Large intestine (tissue), 3 donors: ENCODE measurements at regions not wholly inside any gene's neighbourhood (a gene's known extent, or its start where the extent isn't known, plus 50 kb on each side); places are given as distances from the start of the nearest gene placed in this dataset.

Source experiments
- DNase-seq, 2 donors: peaks; one replicate each; pipeline versions ENCODE4 v3.0.0 to v3.0.0-alpha.2; 2013
- H3K27ac ChIP-seq: one replicate; pipeline ENCODE4 v1.5.1; 2013; ENCODE audit warnings: low read length
- H3K27me3 ChIP-seq: 2 replicates; pipeline ENCODE4 v1.6.1; 2013; ENCODE audit warnings: low read length; ENCODE audit not compliant: control insufficient read depth, insufficient read depth
- H3K36me3 ChIP-seq: 2 replicates; pipeline ENCODE4 v1.6.1; 2013; ENCODE audit warnings: low read length; ENCODE audit not compliant: control insufficient read depth, insufficient read depth
- H3K4me1 ChIP-seq: one replicate; pipeline ENCODE4 v1.6.1; 2013; ENCODE audit warnings: low read length; ENCODE audit not compliant: control insufficient read depth, insufficient read depth
- H3K4me3 ChIP-seq: one replicate; pipeline ENCODE4 v1.5.1; 2013; ENCODE audit warnings: low read length
- H3K9me3 ChIP-seq: one replicate; pipeline ENCODE4 v1.6.1; 2013; ENCODE audit warnings: mild to moderate bottlenecking, low read depth, low read length, moderate library complexity; ENCODE audit not compliant: control insufficient read depth
- WGBS: methylation state at CpG from one replicate; pipeline ENCODE4 v1.1.5; 2013; ENCODE audit warnings: low lambda C conversion rate; ENCODE audit not compliant: insufficient coverage; 5-methylcytosine and 5-hydroxymethylcytosine counted together

DNA sequence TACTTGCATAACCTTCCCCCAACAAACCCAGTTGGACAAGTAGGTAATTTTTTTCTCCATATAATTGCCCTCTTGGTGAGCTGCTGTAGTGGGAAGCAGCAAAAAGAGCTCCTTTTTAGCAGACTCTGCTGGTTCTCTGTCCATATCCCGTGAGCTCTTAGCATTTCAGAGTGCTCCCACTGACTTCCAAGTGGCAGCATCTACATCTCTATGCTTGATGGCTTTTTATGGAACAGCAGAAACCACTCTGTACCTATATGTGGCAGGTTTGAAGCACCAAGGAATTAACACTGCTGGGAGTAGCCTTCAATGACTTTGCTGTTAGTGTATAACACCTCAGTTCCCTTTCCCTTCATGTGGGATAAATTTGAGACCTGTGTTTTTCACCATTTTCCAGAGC, 168.4 kb upstream of the NHS start:
- H3K27me3 ChIP-seq, result no peaks in the 10 kb centered on the region
- H3K36me3 ChIP-seq, result no peaks in the 10 kb centered on the region
- no peak for DNase-seq
- WGBS, result no CpG with 5 or more reads among the region's 1 CpG
- no peak overlapping the region for H3K4me3 ChIP-seq
- no peaks in the 10 kb centered on the region for H3K4me1 ChIP-seq
- H3K9me3 ChIP-seq, result no peaks in the 10 kb centered on the region
- H3K27ac ChIP-seq, result no peak overlapping the region

DNA sequence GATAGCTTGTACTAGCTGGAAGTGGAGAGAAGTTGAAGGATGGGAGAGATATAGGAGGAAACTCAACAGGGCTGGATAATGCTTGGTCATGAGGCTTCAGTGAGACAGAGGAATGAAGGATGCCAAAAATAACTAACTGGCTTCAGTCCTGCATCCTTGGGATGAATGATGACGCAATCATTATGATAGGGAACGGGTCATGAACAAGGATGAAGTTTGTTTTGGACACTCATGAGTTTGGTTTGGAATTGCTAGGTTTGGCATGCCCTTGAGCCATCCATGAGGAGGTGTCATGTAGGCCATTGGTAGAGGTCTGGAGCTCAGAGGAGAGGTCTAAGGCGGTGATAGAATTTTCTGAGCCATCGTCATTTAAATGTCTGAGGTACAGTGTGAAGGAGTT, 160.0 kb upstream of the NHS start:
- no peak overlapping the region for H3K4me3 ChIP-seq
- H3K27ac ChIP-seq, result no peak overlapping the region
- H3K9me3 ChIP-seq, result no peaks in the 10 kb centered on the region
- DNase-seq, result no peak
- WGBS, result no CpG with 5 or more reads among the region's 4 CpGs
- H3K4me1 ChIP-seq, result no peaks in the 10 kb centered on the region
- H3K36me3 ChIP-seq, result no peaks in the 10 kb centered on the region
- H3K27me3 ChIP-seq, result no peaks in the 10 kb centered on the region

DNA sequence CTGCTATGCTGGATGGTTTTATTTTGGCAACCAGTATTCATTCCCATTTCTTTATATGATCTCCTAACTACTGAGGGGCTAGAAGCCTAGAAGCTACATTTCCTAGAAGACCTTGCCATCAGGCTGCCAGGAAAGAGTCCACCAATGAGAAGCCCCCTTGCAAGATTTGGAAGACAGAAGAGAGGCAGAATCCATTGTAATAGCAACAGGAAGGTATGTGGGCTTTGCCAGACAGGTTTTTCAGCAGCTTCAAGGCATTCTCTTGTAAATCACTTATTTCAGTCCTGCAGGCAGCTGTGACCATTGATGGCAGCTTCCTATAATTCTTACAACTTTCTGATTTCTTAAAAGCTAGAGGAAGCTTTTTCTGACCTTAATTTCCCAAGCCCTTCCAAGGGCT, 148.3 kb upstream of the NHS start:
- DNase-seq, result no peak
- Histone ChIP-seq H3K27me3 (no peaks in the 10 kb centered on the region), H3K27ac (no peak overlapping the region), H3K4me1 (no peaks in the 10 kb centered on the region), H3K36me3 (no peaks in the 10 kb centered on the region), H3K4me3 (no peak overlapping the region), H3K9me3 (no peaks in the 10 kb centered on the region)

DNA sequence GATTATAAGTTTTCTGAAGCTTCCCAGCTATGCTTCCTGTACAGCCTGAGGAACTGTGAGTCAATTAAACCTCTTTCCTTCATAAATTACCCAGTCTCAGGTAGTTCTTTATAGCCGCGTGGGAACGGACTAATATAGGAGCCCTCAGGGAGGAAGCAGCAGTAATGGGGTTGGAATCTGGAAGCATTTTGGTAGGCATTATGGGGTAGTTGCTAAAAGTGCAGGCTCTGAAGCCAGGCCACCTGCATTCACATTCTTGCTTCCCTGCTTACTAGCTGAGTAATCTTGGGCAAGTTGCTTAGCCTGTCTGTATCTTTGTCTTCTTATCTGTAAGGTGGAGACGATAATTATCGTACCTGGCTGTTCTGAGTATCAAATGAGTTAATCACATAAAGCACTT, 137.9 kb upstream of the NHS start:
- no peak for DNase-seq
- H3K9me3 ChIP-seq, result no peaks in the 10 kb centered on the region
- WGBS, result no CpG with 5 or more reads among the region's 5 CpGs
- H3K4me3 ChIP-seq, result no peak overlapping the region
- no peak overlapping the region for H3K27ac ChIP-seq
- no peaks in the 10 kb centered on the region for H3K27me3 ChIP-seq
- H3K4me1 ChIP-seq, result no peaks in the 10 kb centered on the region
- no peaks in the 10 kb centered on the region for H3K36me3 ChIP-seq

DNA sequence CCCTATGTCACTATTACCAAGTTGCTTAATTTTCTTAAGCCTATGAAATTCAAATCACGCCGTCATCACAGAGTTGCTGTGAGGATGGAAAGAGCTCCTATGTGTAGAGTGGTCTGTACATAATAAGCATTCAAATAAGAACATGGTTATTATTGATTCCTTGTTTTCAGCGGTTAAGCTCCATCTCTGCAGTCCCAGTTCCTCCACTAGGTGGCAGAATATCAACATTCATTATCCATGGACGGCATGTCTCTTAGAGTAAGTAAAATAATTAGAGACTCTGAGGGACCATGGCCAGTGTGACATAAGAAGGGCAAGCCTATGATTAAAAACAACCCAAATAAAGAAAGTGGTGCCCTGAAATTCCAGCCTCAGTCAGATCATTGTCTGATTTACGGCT, 132.5 kb upstream of the NHS start:
- DNase-seq, result peak; percentile 37 to 39
- no CpG with 5 or more reads among the region's 5 CpGs for WGBS
- H3K9me3 ChIP-seq, result peaks cover 3% of the 10 kb centered on the region
- H3K36me3 ChIP-seq, result no peaks in the 10 kb centered on the region
- no peak overlapping the region for H3K4me3 ChIP-seq
- no peak overlapping the region for H3K27ac ChIP-seq
- H3K4me1 ChIP-seq, result no peaks in the 10 kb centered on the region
- H3K27me3 ChIP-seq, result no peaks in the 10 kb centered on the region

DNA sequence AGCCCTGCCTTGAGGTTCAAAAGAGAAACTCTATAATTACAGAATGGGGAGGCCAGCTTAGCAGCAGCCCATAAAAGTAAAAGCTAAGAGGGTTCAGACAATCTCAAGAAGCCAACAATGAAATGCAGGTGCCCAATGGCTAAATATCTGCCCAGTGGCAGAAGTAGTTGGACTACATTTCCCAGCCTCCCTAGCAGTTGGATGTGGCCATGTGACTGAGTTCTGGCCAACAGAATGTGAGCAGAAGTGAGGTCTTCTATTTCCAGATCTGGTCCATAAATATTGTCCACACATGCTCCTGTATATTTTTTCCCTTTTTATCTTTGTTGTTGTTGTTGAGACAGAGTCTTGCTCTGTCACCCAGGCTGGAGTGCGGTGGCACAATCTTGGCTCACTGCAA, 127.9 kb upstream of the NHS start:
- no peak overlapping the region for H3K27ac ChIP-seq
- H3K27me3 ChIP-seq, result no peaks in the 10 kb centered on the region
- DNase-seq, result no peak
- no peaks in the 10 kb centered on the region for H3K36me3 ChIP-seq
- no peaks in the 10 kb centered on the region for H3K4me1 ChIP-seq
- H3K9me3 ChIP-seq, result peaks cover 3% of the 10 kb centered on the region
- WGBS, result no CpG with 5 or more reads among the region's 1 CpG
- H3K4me3 ChIP-seq, result no peak overlapping the region

DNA sequence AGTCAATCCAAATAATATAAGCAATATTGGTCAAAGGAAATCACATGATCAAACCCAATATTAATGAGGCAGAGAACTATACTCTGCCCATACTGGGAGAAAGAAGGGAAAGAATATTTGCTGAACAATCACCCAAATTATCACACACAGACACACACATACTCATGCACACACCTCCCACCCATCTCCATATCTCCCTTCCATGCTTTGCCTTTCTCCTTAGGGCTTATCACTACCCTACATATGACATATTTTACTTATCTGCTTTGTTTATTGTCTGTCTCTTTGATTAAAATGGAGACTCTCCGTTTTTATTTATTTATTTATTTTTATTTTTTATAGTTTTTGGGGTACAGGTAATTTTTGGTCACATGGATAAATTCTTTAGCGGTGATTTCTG, 112.9 kb upstream of the NHS start:
- no peaks in the 10 kb centered on the region for H3K36me3 ChIP-seq
- no CpG with 5 or more reads among the region's 2 CpGs for WGBS
- H3K4me3 ChIP-seq, result no peak overlapping the region
- H3K27ac ChIP-seq, result no peak overlapping the region
- no peaks in the 10 kb centered on the region for H3K9me3 ChIP-seq
- H3K27me3 ChIP-seq, result no peaks in the 10 kb centered on the region
- no peaks in the 10 kb centered on the region for H3K4me1 ChIP-seq
- no peak for DNase-seq

DNA sequence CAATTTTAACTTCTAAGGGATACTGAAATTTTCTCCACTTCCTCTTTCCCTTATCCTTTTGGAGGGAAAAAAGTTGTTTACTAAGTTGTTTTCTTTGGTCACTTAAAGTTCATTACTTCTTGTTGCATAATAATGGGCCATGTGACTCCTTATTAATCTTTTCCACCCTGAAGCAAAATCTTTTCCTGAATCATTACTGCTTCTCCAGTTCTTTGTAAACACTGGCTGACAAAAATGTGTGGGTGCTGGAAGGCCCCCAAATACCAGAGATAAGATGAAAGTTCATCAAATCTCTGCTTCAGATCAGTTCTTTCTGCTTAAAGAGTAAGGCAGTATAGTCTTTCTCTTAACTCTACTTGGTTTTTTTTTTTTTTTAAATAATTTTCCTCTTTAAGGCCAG, 108.9 kb upstream of the NHS start:
- H3K27ac ChIP-seq, result no peak overlapping the region
- no peaks in the 10 kb centered on the region for H3K9me3 ChIP-seq
- no peaks in the 10 kb centered on the region for H3K4me1 ChIP-seq
- H3K27me3 ChIP-seq, result no peaks in the 10 kb centered on the region
- no peaks in the 10 kb centered on the region for H3K36me3 ChIP-seq
- no peak for DNase-seq
- no peak overlapping the region for H3K4me3 ChIP-seq

DNA sequence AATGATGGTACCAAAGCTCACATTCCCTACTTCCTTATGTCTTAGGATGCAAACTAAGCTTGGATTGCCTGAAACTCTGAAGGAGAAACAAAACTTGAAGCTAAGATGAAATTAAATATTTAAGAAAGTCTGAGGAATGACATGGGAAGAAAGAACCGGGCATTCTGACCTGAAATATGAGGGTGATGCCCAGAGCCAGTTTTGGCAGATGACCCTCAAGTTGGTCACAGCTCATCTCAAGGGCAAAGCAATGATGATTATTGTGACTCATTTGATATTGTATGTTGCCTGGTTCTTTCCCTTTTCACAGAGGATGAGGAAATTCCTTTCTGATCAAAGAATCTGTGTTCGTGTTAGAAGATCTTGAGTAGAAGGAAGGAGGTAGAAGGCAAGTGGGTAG, 96.0 kb upstream of the NHS start:
- no CpG with 5 or more reads among the region's 2 CpGs for WGBS
- no peaks in the 10 kb centered on the region for H3K27me3 ChIP-seq
- no peaks in the 10 kb centered on the region for H3K4me1 ChIP-seq
- no peak overlapping the region for H3K27ac ChIP-seq
- H3K36me3 ChIP-seq, result no peaks in the 10 kb centered on the region
- H3K4me3 ChIP-seq, result no peak overlapping the region
- peaks cover 2% of the 10 kb centered on the region for H3K9me3 ChIP-seq
- no peak for DNase-seq

DNA sequence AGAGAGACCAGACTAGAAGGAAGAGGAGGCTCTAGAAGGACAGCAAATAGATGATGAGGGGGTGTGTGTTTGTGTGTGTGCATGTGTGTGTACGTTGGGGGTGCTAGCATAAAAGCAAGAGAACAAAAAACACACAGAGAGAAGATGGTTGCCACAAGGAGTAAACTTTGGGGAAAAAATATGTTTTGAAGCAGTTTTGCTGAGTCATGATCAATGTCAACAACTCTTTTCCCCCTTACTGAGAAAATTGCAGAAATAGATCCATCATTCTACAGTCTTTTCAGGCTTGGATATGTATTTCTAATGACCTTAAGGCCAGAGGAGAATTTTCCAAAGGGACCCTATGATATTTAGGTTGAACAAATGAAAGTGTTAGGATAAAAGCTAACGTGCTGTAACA, 89.0 kb upstream of the NHS start:
- no CpG with 5 or more reads among the region's 2 CpGs for WGBS
- no peak overlapping the region for H3K4me3 ChIP-seq
- H3K27me3 ChIP-seq, result no peaks in the 10 kb centered on the region
- H3K9me3 ChIP-seq, result no peaks in the 10 kb centered on the region
- no peak for DNase-seq
- no peak overlapping the region for H3K27ac ChIP-seq
- no peaks in the 10 kb centered on the region for H3K4me1 ChIP-seq
- H3K36me3 ChIP-seq, result no peaks in the 10 kb centered on the region

DNA sequence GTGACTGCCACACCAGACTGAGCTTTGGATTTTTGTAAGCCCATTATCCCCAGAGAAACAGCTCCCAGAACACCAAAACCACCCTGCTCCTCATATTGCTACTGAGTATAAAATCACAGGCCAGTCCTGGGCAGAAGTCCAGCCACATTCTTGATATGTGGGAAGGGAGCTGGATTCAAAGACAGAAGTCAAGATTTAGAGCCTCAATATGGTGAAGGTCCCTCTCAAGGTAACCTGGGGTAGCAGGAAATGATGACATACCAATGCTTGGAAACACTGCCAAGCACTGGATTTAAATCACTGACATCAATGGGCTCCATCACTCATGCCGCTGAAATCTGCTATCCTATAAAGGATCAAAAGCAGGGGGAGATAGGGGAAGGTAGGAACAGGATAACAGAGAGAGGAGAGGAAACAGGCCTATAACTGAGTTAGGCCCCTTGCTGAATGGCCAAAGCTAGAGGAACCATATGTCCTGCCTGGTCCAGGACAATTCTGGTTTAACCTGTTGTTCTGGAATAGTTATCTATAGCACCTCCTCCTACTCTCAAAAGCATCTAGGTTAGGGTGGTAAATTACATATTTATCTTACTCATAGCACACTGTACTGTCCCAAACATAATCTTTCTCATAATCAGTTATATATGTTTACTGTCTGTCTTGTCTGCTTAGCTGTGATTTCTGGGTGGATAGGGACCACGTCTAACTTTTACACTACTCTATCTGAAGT, 83.7 kb upstream of the NHS start:
- no peaks in the 10 kb centered on the region for H3K36me3 ChIP-seq
- no peaks in the 10 kb centered on the region for H3K9me3 ChIP-seq
- H3K4me3 ChIP-seq, result no peak overlapping the region
- WGBS, result no CpG with 5 or more reads among the region's 2 CpGs
- no peak for DNase-seq
- no peaks in the 10 kb centered on the region for H3K27me3 ChIP-seq
- H3K27ac ChIP-seq, result no peak overlapping the region
- peaks cover 3% of the 10 kb centered on the region for H3K4me1 ChIP-seq
